ENCODE measurements at regions not wholly inside any gene's neighbourhood (a gene's known extent, or its start where the extent isn't known, plus 50 kb on each side); places are given as distances from the start of the nearest gene placed in this dataset.
A peak's percentile ranks its signal among the peaks of the same experiment; 100 is the strongest.
"Not testable (repeated sequence)": the region's sequence is repeated elsewhere in the genome, so short reads cannot be mapped to it uniquely, and the experiment has no call there.

- no peak for DNase-seq
- no peak overlapping the region for H3K27ac ChIP-seq
- peaks cover 3% of the 10 kb centered on the region for H3K9me3 ChIP-seq (ENCODE audit: severe bottlenecking)
- H3K36me3 ChIP-seq: no peaks in the 10 kb centered on the region
- TF ChIP-seq CTCF (IDR thresholded peaks at IDR 0.05; ENCODE audit: low read depth, low read length): no peak
- no peaks in the 10 kb centered on the region for H3K27me3 ChIP-seq (ENCODE audit: insufficient read depth, low read depth, severe bottlenecking)
- H3K4me3 ChIP-seq (ENCODE audit: low read depth, low read length): no peak overlapping the region
Measured at GRCh38 chr1:157382351-157382750, 170.0 kb downstream of the FCRL5 start.

- DNase-seq: no peak
- H3K36me3 ChIP-seq: no peaks in the 10 kb centered on the region
- no peaks in the 10 kb centered on the region for H3K27me3 ChIP-seq (ENCODE audit: insufficient read depth, low read depth, severe bottlenecking)
- no peak for TF ChIP-seq CTCF (IDR thresholded peaks at IDR 0.05; ENCODE audit: low read depth, low read length)
- H3K9me3 ChIP-seq (ENCODE audit: severe bottlenecking): no peaks in the 10 kb centered on the region
- H3K27ac ChIP-seq: no peak overlapping the region
- no peak overlapping the region for H3K4me3 ChIP-seq (ENCODE audit: low read depth, low read length)
Measured at GRCh38 chr1:157380523-157380922, 171.8 kb downstream of the FCRL5 start.

DNA sequence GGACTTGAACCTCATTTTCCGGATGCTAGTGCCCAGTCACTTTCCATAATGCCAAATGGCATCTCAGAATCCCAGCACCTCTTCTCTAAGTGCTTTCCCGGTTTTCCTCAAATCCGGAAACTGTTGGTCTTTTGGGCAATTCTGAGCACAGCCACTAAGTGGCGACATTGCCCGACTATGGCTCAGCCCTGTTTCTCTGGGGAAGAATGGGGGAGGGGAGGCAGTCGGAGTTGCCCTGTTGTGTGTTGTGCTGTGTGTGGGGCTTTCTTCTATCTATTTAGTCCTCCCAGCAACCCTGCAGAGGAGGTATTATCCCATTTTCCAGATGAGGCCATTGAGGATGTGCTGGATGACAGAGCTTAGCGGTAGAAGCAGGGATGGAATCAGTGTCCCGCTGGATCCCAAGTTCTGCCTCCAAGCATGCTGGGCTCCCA lies 175.0 kb downstream of the FCRL5 start:
- not testable (repeated sequence) for H3K27me3 ChIP-seq (ENCODE audit: insufficient read depth, low read depth, severe bottlenecking); H3K4me3 ChIP-seq (ENCODE audit: low read depth, low read length); H3K27ac ChIP-seq; H3K9me3 ChIP-seq (ENCODE audit: severe bottlenecking); H3K36me3 ChIP-seq
- TF ChIP-seq CTCF (IDR thresholded peaks at IDR 0.05; ENCODE audit: low read depth, low read length): peak; percentile 77
- DNase-seq: peak; percentile 91

GRCh38 chr1:157376681-157377080 lies 175.6 kb downstream of the FCRL5 start:
- no peaks in the 10 kb centered on the region for H3K27me3 ChIP-seq (ENCODE audit: insufficient read depth, low read depth, severe bottlenecking)
- H3K4me3 ChIP-seq (ENCODE audit: low read depth, low read length): no peak overlapping the region
- no peaks in the 10 kb centered on the region for H3K9me3 ChIP-seq (ENCODE audit: severe bottlenecking)
- H3K27ac ChIP-seq: no peak overlapping the region
- TF ChIP-seq CTCF (IDR thresholded peaks at IDR 0.05; ENCODE audit: low read depth, low read length): no peak
- H3K36me3 ChIP-seq: no peaks in the 10 kb centered on the region
- DNase-seq: no peak

DNA sequence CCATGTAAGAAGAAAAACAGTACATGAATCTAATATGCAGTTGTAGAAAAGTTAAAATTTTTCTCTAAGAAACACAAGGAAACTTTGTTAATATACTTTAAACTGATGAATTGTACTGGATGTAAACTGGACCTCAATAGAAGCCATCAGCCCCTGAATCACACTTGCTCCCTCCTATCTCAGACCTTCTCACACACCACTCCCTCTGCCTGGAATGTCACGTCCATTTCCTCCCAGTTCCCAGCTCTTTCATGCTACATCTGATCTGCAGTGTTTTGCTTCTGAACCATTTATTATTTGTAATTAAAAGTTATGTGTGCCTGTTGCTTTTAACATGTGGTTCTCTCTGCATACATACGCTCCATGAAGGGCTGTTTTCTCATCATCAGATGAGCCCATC lies 180.0 kb downstream of the FCRL5 start:
- H3K27me3 ChIP-seq (ENCODE audit: insufficient read depth, low read depth, severe bottlenecking); H3K9me3 ChIP-seq (ENCODE audit: severe bottlenecking); DNase-seq; H3K36me3 ChIP-seq; H3K4me3 ChIP-seq (ENCODE audit: low read depth, low read length); H3K27ac ChIP-seq: not testable (repeated sequence)

DNA sequence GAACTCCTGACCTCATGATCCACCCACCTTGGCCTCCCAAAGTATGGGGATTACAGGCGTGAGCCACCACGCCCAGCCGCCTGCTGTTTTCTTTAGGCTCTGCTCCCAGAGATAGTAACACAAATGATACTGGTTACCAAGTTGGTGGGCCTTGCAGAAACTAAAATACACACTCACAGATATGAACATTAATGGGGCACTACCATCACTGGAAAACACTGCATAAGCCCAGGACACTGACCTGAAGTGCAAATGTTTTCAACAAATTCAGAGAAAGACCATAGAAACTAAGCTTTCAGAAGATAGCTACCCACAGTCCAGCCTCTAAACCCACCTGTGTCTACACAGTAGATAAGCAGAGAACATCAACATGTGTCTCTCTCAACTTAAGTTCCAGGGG lies 180.5 kb downstream of the FCRL5 start:
- no peak for TF ChIP-seq CTCF (IDR thresholded peaks at IDR 0.05; ENCODE audit: low read depth, low read length)
- Histone ChIP-seq H3K9me3 (ENCODE audit: severe bottlenecking) (no peaks in the 10 kb centered on the region), H3K27me3 (ENCODE audit: insufficient read depth, low read depth, severe bottlenecking) (no peaks in the 10 kb centered on the region), H3K36me3 (no peaks in the 10 kb centered on the region), H3K4me3 (ENCODE audit: low read depth, low read length) (no peak overlapping the region), H3K27ac (no peak overlapping the region)
- no peak for DNase-seq

Data from WERI-Rb-1 (cell line).